Prostate gland (tissue), 2 donors: ENCODE measurements at regions not wholly inside any gene's neighbourhood (a gene's known extent, or its start where the extent isn't known, plus 50 kb on each side); places are given as distances from the start of the nearest gene placed in this dataset.

Experiments
- POLR2A ChIP-seq: fragments of 450-650 bp; IDR thresholded peaks from one replicate; pipeline ENCODE4 v1.6.1; 2016; ENCODE audit warnings: antibody characterized with exemption, mild to moderate bottlenecking
- POLR2AphosphoS5 ChIP-seq: sonication (generic); formaldehyde crosslinking; IDR thresholded peaks from one replicate; pipeline ENCODE4 v1.6.1; 2017; ENCODE audit warnings: antibody characterized with exemption
- TF ChIP-seq, protein P1 (sequence below), 4 experiments: fragments of 200-600 bp in 2 of 4; fragments of 450-650 bp in 2 of 4; sonication (generic) in 2 of 4; IDR thresholded peaks; 1 replicate in 3 of 4; 2 replicates in 1 of 4; pipeline ENCODE4 v1.5.1; 2016 to 2019; ENCODE audit warnings: antibody characterized with exemption in 4 of 4, mild to moderate bottlenecking in 2 of 4, moderate library complexity in 2 of 4

DNA sequence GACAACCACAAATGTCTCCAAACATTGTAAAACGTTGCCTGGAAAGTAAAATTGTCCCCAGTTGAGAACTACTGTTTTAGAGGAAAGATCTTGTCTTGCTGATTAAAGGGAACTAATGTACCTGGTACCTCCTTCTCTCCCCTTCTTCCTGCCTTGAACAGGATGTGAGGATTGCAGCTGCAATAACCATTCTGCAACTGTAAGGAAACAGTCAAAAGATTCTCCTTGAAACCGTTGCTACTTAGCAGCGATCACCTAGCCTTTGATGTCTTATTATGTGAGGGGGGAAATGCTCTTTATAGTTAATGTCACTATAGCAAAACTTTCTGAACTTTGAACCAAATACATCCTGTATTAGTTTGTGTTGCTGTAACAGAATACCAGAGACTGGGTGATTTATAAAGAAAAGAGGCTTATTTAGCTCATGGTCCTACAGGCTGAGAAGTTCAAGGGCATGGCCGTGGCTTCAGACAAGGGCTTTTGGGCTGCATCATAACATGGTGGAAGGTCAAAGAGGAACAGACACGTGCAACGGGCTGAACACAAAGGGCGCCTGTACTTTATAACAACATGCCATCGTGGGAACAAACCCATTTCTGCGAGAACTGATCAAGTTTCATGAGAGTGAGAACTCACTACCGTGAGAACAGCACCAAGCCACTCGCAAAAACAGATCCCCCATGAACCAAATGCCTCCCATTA lies 54.2 kb upstream of the PARD3 start:
- no peak for TF ChIP-seq POLR2AphosphoS5
- TF ChIP-seq, protein P1, sequence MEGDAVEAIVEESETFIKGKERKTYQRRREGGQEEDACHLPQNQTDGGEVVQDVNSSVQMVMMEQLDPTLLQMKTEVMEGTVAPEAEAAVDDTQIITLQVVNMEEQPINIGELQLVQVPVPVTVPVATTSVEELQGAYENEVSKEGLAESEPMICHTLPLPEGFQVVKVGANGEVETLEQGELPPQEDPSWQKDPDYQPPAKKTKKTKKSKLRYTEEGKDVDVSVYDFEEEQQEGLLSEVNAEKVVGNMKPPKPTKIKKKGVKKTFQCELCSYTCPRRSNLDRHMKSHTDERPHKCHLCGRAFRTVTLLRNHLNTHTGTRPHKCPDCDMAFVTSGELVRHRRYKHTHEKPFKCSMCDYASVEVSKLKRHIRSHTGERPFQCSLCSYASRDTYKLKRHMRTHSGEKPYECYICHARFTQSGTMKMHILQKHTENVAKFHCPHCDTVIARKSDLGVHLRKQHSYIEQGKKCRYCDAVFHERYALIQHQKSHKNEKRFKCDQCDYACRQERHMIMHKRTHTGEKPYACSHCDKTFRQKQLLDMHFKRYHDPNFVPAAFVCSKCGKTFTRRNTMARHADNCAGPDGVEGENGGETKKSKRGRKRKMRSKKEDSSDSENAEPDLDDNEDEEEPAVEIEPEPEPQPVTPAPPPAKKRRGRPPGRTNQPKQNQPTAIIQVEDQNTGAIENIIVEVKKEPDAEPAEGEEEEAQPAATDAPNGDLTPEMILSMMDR (IDR thresholded peaks at IDR 0.05): no peak
- TF ChIP-seq POLR2A: no peak
